HG03457 (cell line): ENCODE measurements at regions not wholly inside any gene's neighbourhood (a gene's known extent, or its start where the extent isn't known, plus 50 kb on each side); places are given as distances from the start of the nearest gene placed in this dataset.

Source experiments
- ATAC-seq: cut with Tn5 transposase; IDR thresholded peaks from one replicate; pipeline ENCODE4 v1.9.1; 2021; ENCODE audit warnings: moderate number of reproducible peaks; ENCODE audit not compliant: unreplicated experiment

DNA sequence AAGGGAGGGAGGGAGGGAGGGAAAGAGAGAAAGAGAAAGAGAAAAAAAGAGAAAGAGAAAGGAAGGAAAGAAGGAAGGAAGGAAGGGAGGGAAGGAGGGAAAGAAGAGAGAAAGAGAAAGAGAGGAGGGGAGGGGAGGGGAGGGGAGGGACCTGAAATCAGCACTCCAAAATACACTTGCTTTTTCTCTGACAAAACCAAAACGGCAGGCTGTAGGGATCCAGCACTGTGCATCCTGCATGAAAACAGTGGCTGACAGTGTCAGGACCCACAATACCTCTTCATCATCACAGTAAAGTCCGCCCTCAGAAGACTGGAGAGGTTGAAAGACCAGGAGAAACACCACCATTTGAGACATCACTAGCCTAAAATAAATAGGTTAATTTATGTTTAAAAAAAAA lies 156.0 kb upstream of the SOD1 start:
- ATAC-seq: no peak

DNA sequence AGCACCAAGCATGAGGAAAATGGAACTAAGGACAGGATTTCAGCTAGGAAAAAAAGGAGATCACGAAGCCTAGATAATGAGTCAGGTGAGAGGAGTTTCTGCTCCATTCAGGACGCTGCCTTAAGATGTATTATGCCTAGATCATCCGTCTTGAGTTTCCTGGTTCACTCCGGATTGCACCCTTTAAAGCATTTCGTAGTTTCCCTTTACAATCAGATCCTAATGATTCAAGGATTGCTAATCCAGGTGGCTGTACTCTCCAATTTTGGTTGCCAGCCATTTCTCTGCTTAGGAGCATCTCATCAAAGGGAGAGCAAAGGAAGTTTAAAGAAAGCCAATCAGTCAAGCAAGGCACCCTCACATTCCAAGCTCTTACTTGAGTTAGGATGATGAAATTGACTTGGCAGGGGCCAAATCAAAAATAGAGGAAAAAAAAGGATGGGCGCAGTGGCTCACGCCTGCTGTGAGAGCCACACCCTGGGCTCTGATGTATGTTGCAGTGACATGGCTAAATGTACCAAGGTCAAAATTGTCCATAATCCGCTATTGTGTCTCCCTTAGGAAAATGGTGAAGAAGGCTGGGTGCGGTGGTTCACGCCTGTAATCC lies 156.9 kb upstream of the SOD1 start:
- ATAC-seq: no peak

- ATAC-seq: no peak
Measured at GRCh38 chr21:31501926-31502325, 157.6 kb upstream of the SOD1 start.

DNA sequence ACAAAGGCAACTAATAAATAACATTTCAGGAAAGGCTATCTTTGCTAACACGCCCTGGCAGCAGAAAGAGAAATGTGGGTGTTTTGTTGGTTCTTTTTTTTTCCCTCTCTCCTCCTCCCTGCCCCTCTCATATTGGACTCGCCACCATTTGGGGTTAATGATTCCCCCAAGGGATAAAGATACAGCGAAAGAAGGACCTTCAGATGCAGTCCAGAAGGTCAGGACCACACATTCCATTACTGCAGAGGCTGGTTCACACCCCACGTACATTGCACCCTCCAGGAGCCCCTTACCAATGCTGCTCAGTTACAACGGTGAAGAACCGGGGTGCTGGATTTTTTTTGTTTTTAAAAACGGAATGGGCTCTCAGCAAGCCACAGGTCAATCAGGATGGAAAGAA lies 156.9 kb upstream of the TIAM1 start:
- no peak for ATAC-seq

DNA sequence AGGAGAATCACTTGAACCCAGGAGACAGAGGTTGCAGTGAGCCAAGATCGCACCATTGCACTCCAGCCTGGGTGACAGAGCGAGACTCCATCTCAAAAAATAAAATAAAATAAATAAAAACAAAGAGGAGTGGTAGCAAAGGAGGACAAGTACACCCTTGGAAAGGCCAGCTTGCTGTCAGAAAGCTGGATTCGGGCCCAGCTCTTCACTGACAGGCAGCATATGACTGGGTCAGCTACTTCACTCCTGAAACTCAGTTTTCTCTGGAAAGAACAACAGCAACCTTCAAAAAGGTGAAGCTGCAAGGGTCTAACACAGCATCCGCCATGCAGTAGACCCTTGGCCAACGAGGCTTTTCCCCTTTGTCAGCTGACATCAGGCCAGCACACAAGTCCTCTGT lies 156.0 kb upstream of the TIAM1 start:
- no peak for ATAC-seq

- no peak for ATAC-seq
Measured at GRCh38 chr21:31498985-31499384, 154.9 kb upstream of the TIAM1 start.

- no peak for ATAC-seq
Measured at GRCh38 chr21:31497914-31498313, 153.9 kb upstream of the TIAM1 start.

GRCh38 chr21:31493350-31493880 lies 149.4 kb upstream of the TIAM1 start:
- ATAC-seq: no peak

- no peak for ATAC-seq
Measured at GRCh38 chr21:31491617-31492016, 147.6 kb upstream of the TIAM1 start.

DNA sequence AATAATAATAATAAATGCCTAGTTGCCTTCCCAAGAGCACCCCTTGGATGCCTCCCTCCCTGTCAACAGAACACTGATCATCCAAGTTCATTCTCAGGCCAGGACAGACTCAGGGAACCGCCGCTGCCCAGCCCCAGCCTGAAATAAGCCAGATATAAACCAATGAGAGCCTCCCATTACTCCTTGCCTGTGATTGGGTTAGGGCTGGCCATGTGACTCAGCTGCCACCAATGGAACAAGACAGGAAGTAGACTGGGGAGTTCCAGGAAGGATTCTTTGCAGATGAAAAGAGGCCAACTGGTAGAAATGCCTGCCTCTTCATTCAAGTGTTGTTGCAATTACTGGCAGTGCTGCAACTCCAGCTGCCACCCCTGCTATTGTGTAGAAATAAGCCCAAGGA lies 146.4 kb upstream of the TIAM1 start:
- ATAC-seq: no peak

DNA sequence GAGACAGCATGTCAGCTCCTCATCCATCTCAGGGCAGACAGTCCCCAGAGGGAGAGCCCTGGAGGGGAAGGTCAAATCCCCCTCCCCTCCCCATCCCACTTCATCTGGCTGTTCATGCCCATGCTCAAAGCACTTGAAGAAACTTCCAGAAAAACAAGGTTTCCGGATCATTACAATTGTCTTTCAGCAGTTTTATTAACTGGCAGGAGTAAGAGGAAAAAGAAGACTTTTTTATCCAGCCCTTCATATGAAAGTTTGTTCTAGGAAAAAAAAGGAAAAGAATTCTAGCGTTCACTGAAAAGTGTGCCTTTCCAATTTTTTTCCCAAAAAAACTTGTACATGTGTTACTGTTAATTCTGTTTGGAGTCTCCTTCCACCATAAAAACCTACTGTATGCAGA lies 145.7 kb upstream of the TIAM1 start:
- ATAC-seq: no peak

- ATAC-seq: no peak
Measured at GRCh38 chr21:31489014-31489413, 145.0 kb upstream of the TIAM1 start.

GRCh38 chr21:31484219-31484618 lies 140.2 kb upstream of the TIAM1 start:
- ATAC-seq: no peak

GRCh38 chr21:31483146-31483545 lies 139.1 kb upstream of the TIAM1 start:
- ATAC-seq: no peak

DNA sequence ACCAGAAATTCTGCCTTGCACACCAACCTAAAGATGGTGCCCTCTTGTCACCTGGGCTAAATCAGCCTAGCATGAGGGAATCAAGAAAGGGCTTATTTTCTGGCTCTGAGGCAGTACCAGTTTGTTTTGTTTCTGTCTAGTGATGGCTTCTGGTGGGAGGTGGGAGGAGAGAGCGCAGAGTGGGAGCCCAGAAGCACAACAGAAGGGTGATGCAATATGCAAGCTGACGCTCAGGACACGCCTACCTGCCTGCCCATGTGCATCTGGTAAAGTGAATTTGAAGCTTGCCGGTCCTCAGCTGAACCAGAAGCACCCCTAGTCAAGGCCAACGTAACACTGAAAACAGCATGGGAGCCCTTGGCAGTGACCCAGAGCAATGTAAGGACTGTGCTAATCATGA lies 138.4 kb upstream of the TIAM1 start:
- no peak for ATAC-seq

- ATAC-seq: no peak
Measured at GRCh38 chr21:31480228-31480627, 136.2 kb upstream of the TIAM1 start.

DNA sequence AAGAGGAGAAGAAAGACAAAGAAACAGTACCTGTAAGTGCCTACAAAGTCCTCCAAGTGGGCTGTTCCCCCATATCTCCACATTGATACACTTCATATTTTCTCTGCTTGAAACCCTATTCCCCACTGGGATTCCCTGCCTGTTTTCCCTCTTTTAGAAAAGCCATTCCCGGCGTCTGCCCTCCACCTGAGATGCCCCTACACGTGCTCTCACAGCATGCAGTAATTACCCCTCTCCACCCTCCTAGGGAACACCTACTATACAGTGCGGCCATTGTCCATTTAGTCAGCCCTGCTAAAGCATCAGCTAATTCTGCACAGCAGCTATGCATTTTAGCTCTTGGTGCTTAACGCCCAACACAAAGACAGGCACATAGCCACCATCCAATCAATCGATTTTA lies 135.7 kb upstream of the TIAM1 start:
- no peak for ATAC-seq

- no peak for ATAC-seq
Measured at GRCh38 chr21:31479222-31479621, 135.2 kb upstream of the TIAM1 start.

GRCh38 chr21:31476263-31477022 lies 132.4 kb upstream of the TIAM1 start:
- ATAC-seq: no peak

DNA sequence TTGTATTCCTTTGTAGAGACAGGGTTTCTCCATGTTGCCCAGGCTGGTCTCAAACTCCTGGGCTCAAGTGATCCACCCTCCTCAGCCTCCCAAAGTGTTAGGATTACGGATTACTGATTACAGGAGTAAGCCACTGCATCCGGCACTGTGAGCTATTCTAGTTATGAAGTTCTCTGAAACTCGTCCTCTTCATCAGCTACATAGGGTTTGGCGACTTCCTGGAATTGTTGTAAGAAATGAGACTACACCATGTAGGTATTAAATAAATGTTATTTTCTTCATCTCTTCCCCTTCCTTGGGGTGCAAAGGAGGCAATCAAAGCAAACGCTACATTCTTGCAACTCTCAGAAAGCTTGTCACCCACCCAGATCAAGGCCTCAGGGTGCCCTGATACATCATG lies 131.2 kb upstream of the TIAM1 start:
- ATAC-seq: no peak

DNA sequence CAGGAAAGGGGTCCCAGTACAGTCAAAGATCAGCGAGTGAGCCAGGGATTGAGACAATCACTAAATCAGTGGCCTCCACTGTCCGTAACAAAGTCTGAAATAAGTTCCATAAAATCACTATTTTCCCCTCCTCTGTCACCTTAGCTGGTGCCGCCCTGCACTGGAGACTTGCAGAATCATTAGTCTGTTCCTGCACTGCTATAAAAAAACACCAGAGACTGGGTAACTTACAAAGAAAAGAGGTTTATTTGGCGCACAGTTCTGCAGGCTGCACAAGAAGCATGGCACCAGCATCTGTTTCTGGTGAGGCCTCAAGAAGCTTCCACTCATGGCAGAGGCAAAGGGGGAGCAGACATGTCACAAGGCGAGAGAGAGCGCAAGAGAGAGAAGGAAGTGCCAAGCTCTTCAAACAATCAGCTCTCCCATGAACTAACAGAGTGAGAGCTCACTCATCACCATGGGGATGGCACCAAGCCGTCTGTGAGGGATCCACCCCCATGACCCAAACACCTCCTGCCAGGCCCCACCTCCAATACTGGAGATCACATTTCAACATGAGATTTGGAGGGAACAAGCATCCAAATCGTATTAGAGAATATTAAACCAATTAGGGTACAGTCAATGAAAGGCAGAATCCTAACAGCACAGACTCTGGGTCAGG lies 129.8 kb upstream of the TIAM1 start:
- ATAC-seq: no peak

DNA sequence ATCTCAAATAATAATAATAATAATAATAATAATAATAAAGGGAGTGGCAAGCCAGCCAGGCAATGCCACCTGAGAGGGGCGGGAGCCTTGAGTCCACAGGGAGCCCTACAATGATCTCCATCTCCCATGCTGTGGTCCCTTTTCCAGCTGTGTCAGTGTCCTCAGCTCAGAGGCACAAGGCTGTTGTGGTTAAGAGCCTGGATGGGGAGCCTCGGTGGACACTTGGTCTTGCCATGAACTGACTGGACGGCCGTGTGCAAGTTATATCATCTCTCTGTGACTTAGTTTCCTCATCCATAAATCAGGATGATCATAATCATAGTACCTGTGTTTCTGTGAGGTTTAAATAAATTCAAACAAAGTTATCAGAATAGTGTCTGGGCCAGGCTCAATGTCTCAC lies 127.8 kb upstream of the TIAM1 start:
- no peak for ATAC-seq
